ENCODE measurements at regions not wholly inside any gene's neighbourhood (a gene's known extent, or its start where the extent isn't known, plus 50 kb on each side); places are given as distances from the start of the nearest gene placed in this dataset.

- intact Hi-C loops (cut with DNase I; ENCODE audit: low total_unique reads): no loop called here
- TF ChIP-seq EP300 (IDR thresholded peaks at IDR 0.05): no peak
- no peak for TF ChIP-seq POLR2A (IDR thresholded peaks at IDR 0.05)
- no peak for TF ChIP-seq CTCF (IDR thresholded peaks at IDR 0.05)
- no peak for TF ChIP-seq POLR2AphosphoS5 (IDR thresholded peaks at IDR 0.05)
- Histone ChIP-seq H3K4me1 (no peaks in the 10 kb centered on the region), H3K4me3 (no peak overlapping the region), H3K36me3 (no peaks in the 10 kb centered on the region), H3K27me3 (peaks cover 0 to 69% (median 0%) of the 10 kb centered on the region in 3 donors), H3K9me3 (no peaks in the 10 kb centered on the region), H3K27ac (no peak overlapping the region)
- DNase-seq: no peak
- WGBS, 5 donors: 65 to 75% (median 69%) methylated on average over 16 of the region's 16 CpGs
Measured at GRCh38 chr22:49233507-49234100, 594.1 kb downstream of the BRD1 start.

DNA sequence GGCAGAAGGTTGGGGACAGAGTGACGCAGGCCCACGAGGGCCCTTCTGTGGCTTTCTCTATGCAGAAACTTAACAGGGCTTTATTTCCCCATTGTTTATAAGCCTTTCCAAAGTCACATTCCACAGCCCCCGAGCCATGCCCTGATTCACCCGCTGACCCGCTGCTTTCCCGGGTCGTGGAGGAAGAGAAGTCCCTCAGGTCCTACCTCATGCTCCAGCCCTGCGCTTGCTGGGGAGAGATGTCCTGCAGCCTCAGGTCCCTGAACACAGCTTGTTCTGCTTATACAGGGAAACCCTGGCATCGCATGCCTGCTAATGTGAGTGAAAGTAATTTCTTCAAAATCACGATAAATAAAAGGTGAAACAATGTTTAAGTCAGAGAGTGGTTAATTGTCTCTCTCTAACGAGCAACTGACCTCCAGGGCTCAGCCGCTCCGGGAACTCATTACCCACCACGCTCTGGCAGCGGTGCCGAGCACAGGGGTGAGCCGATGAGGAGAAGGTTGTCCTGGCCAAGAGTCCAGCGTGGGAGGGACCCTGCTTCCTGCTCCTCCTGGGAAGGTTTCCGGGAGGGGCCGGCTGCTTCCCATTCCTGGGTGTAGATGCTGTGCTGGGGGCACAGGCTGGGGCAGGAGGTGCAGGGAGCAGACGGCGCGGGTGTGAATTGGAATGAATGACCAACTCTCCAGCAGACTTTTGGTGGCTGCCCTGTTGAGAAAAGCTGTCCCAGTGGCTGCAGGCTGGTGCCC is 595.2 kb downstream of the BRD1 start:
- WGBS, 5 donors: 65 to 70% (median 66%) methylated on average over 23 of the region's 23 CpGs
- no peak for TF ChIP-seq POLR2AphosphoS5 (IDR thresholded peaks at IDR 0.05)
- TF ChIP-seq CTCF (IDR thresholded peaks at IDR 0.05): no peak
- TF ChIP-seq EP300 (IDR thresholded peaks at IDR 0.05): no peak
- no peak for TF ChIP-seq POLR2A (IDR thresholded peaks at IDR 0.05)
- intact Hi-C loops (cut with DNase I; ENCODE audit: low total_unique reads): no loop called here
- Histone ChIP-seq H3K27ac (no peak overlapping the region), H3K9me3 (no peaks in the 10 kb centered on the region), H3K27me3 (peaks cover 0 to 59% (median 0%) of the 10 kb centered on the region in 3 donors), H3K36me3 (no peaks in the 10 kb centered on the region), H3K4me3 (no peak overlapping the region), H3K4me1 (no peaks in the 10 kb centered on the region)
- DNase-seq: no peak

GRCh38 chr22:49230194-49230577 is 597.5 kb downstream of the BRD1 start:
- Histone ChIP-seq H3K27ac (no peak overlapping the region), H3K27me3 (peaks cover 0 to 41% (median 0%) of the 10 kb centered on the region in 3 donors), H3K4me3 (no peak overlapping the region), H3K4me1 (no peaks in the 10 kb centered on the region), H3K9me3 (no peaks in the 10 kb centered on the region), H3K36me3 (no peaks in the 10 kb centered on the region)
- peak in 1 of 2 donors; percentile 31 for DNase-seq
- 21 to 44% (median 25%) methylated on average over 1 to 3 of the region's 3 CpGs for WGBS, 5 donors
- TF ChIP-seq POLR2AphosphoS5 (IDR thresholded peaks at IDR 0.05) (no peak), CTCF (IDR thresholded peaks at IDR 0.05) (no peak), POLR2A (IDR thresholded peaks at IDR 0.05) (no peak), EP300 (IDR thresholded peaks at IDR 0.05) (no peak)
- intact Hi-C loops (cut with DNase I; ENCODE audit: low total_unique reads): no loop called here

DNA sequence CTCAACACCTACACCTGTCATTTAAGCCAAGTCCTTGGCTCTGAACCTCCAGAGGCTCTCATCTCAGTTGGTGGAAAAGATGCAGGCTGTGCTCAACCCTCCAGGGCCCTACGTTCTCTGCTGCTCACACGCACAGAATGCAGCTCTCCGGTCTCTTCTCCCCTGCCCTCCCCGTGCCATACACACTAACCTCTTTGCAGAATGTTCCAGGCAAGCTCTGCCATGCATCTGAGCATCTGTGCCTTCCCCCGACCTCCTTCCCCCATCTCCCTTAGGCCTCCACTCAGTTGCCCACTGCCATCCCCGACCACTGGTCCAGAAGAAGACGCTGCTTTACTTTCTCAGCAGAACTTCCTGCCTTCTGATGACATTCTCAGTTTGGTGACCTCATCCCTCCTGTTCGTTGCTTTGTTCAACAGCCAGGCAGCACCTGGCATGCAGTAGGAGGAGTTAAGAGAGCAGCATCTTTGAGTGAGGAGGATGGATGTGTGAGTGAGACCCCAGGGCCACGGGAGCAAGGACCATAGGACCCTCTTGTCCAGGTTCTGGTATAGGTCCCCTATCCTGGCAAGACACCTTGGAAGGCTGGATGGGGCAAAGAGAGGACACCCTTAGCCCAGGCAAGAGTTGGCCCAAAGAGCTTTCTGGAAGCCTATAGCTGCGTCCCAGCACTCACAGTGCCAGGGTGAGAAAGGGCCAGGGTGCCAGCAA is 598.0 kb downstream of the BRD1 start:
- intact Hi-C loops (cut with DNase I; ENCODE audit: low total_unique reads): no loop called here
- Histone ChIP-seq H3K4me3 (no peak overlapping the region), H3K4me1 (no peaks in the 10 kb centered on the region), H3K36me3 (no peaks in the 10 kb centered on the region), H3K27me3 (peaks cover 0 to 40% (median 0%) of the 10 kb centered on the region in 3 donors), H3K27ac (no peak overlapping the region), H3K9me3 (no peaks in the 10 kb centered on the region)
- no peak for TF ChIP-seq POLR2A (IDR thresholded peaks at IDR 0.05)
- TF ChIP-seq POLR2AphosphoS5 (IDR thresholded peaks at IDR 0.05): no peak
- no peak for TF ChIP-seq CTCF (IDR thresholded peaks at IDR 0.05)
- no peak for TF ChIP-seq EP300 (IDR thresholded peaks at IDR 0.05)
- DNase-seq: no peak
- 50 to 67% (median 62%) methylated on average over 10 of the region's 10 CpGs for WGBS, 5 donors
